OCI-LY7 (cell line): ENCODE measurements at regions not wholly inside any gene's neighbourhood (a gene's known extent, or its start where the extent isn't known, plus 50 kb on each side); places are given as distances from the start of the nearest gene placed in this dataset.

Experiments
- CTCF ChIP-seq: fragments of 200-600 bp; sonication (generic); conservative IDR thresholded peaks from 2 replicates; pipeline ENCODE4 v1.5.1; 2014; ENCODE audit warnings: mild to moderate bottlenecking, antibody characterized with exemption, low read length, moderate library complexity, mixed read lengths
- EZH2phosphoT487 ChIP-seq: fragments of 200-600 bp; sonication (generic); IDR thresholded peaks from 2 replicates; pipeline ENCODE4 v1.6.1; 2018; ENCODE audit warnings: low read depth, borderline replicate concordance, mild to moderate bottlenecking, mixed run types, antibody characterized with exemption, low read length, moderate library complexity, mixed read lengths

GRCh38 chr6:163830641-163831040 lies 416.1 kb downstream of the QKI start:
- TF ChIP-seq CTCF (no peak), EZH2phosphoT487 (no peak)
